H9 (cell line): ENCODE measurements at regions not wholly inside any gene's neighbourhood (a gene's known extent, or its start where the extent isn't known, plus 50 kb on each side); places are given as distances from the start of the nearest gene placed in this dataset.

Source experiments
- DNase-seq: peaks from one replicate; pipeline ENCODE4 v3.0.0-alpha.2; 2017
- H2AFZ ChIP-seq: one replicate; pipeline ENCODE4 v1.6.1; 2013; ENCODE audit warnings: mild to moderate bottlenecking, low read length, control low read depth, moderate library complexity
- H2AK5ac ChIP-seq: 2 replicates; pipeline ENCODE4 v1.6.1; 2013; ENCODE audit warnings: low read length, control low read depth, mixed read lengths; ENCODE audit not compliant: insufficient read length
- H2BK120ac ChIP-seq: one replicate; pipeline ENCODE4 v1.6.1; 2013; ENCODE audit warnings: low read depth, mild to moderate bottlenecking, low read length, control low read depth, inconsistent platforms; ENCODE audit not compliant: poor library complexity, severe bottlenecking
- H2BK12ac ChIP-seq: 2 replicates; pipeline ENCODE4 v1.6.1; 2013; ENCODE audit warnings: low read length, control low read depth, mixed read lengths, low read depth; ENCODE audit not compliant: insufficient read length
- H2BK15ac ChIP-seq: 2 replicates; pipeline ENCODE4 v1.6.1; 2013; ENCODE audit warnings: low read depth, low read length, control low read depth
- H2BK20ac ChIP-seq: one replicate; pipeline ENCODE4 v1.6.1; 2013; ENCODE audit warnings: low read depth, mild to moderate bottlenecking, low read length, control low read depth, inconsistent platforms; ENCODE audit not compliant: poor library complexity, severe bottlenecking
- H2BK5ac ChIP-seq: 2 replicates; pipeline ENCODE4 v1.6.1; 2013; ENCODE audit warnings: low read length, control low read depth, mixed read lengths; ENCODE audit not compliant: insufficient read length
- H3K14ac ChIP-seq: 2 replicates; pipeline ENCODE4 v1.6.1; 2013; ENCODE audit warnings: low read length, control low read depth; ENCODE audit not compliant: insufficient read depth
- H3K18ac ChIP-seq: 2 replicates; pipeline ENCODE4 v1.6.1; 2013; ENCODE audit warnings: low read depth, mild to moderate bottlenecking, mixed read lengths, low read length, control low read depth; ENCODE audit not compliant: insufficient read length
- H3K23ac ChIP-seq: 2 replicates; pipeline ENCODE4 v1.6.1; 2013; ENCODE audit warnings: low read length, control low read depth, mixed read lengths, low read depth; ENCODE audit not compliant: insufficient read length
- H3K23me2 ChIP-seq: 2 replicates; pipeline ENCODE4 v1.6.1; 2013; ENCODE audit warnings: low read depth, mild to moderate bottlenecking, mixed read lengths, low read length, control low read depth; ENCODE audit not compliant: insufficient read length, poor library complexity, severe bottlenecking
- H3K27ac ChIP-seq: 2 replicates; pipeline ENCODE4 v1.5.1; 2013; ENCODE audit warnings: low read length, control low read depth, mixed read lengths, low read depth; ENCODE audit not compliant: insufficient read length
- H3K27me3 ChIP-seq: 2 replicates; pipeline ENCODE4 v1.6.1; 2013; ENCODE audit warnings: low read length, control low read depth, inconsistent platforms; ENCODE audit not compliant: insufficient read depth
- H3K4ac ChIP-seq: 2 replicates; pipeline ENCODE4 v1.6.1; 2013; ENCODE audit warnings: low read depth, mild to moderate bottlenecking, control low read depth, inconsistent platforms, low read length, moderate library complexity
- H3K4me1 ChIP-seq: 2 replicates; pipeline ENCODE4 v1.6.1; 2013; ENCODE audit warnings: low read length, control low read depth, inconsistent platforms; ENCODE audit not compliant: insufficient read depth
- H3K4me2 ChIP-seq: 2 replicates; pipeline ENCODE4 v1.6.1; 2013; ENCODE audit warnings: low read length, control low read depth, mixed read lengths; ENCODE audit not compliant: insufficient read length, insufficient read depth
- H3K56ac ChIP-seq: 2 replicates; pipeline ENCODE4 v1.6.1; 2013; ENCODE audit warnings: low read depth, mild to moderate bottlenecking, mixed read lengths, low read length, control low read depth; ENCODE audit not compliant: insufficient read length
- H3K79me1 ChIP-seq: 2 replicates; pipeline ENCODE4 v1.6.1; 2013; ENCODE audit warnings: low read depth, mild to moderate bottlenecking, moderate library complexity, low read length, control low read depth, inconsistent platforms; ENCODE audit not compliant: insufficient read depth, poor library complexity, severe bottlenecking
- H3K79me2 ChIP-seq: 2 replicates; pipeline ENCODE4 v1.6.1; 2013; ENCODE audit warnings: low read length, control low read depth, inconsistent platforms; ENCODE audit not compliant: insufficient read depth
- H3K9ac ChIP-seq: 2 replicates; pipeline ENCODE4 v1.6.1; 2013; ENCODE audit warnings: low read length, control low read depth, mixed read lengths; ENCODE audit not compliant: insufficient read length; ENCODE audit errors: extremely low read depth
- H3K9me3 ChIP-seq: one replicate; pipeline ENCODE4 v1.6.1; 2013; ENCODE audit warnings: low read depth, low read length, inconsistent platforms; ENCODE audit not compliant: control insufficient read depth
- H3T11ph ChIP-seq: one replicate; pipeline ENCODE4 v1.6.1; 2013; ENCODE audit warnings: mild to moderate bottlenecking, low read length, control low read depth, inconsistent platforms
- H4K20me1 ChIP-seq: one replicate; pipeline ENCODE4 v1.6.1; 2013; ENCODE audit not compliant: control insufficient read depth, insufficient read length, insufficient read depth
- H4K5ac ChIP-seq: 2 replicates; pipeline ENCODE4 v1.6.1; 2013; ENCODE audit warnings: low read depth, mild to moderate bottlenecking, mixed read lengths, low read length, control low read depth; ENCODE audit not compliant: insufficient read length
- H4K8ac ChIP-seq: replicated peaks from 2 replicates; pipeline ENCODE4 v1.6.1; 2013; ENCODE audit warnings: low read length, control low read depth, mixed read lengths, low read depth; ENCODE audit not compliant: insufficient read length
- H4K91ac ChIP-seq: 2 replicates; pipeline ENCODE4 v1.6.1; 2013; ENCODE audit warnings: low read depth, mild to moderate bottlenecking, moderate library complexity, mixed read lengths, low read length, control low read depth; ENCODE audit not compliant: insufficient read length
- H3K27ac Mint-ChIP-seq, 3 experiments: 2 replicates in 2 of 3; 3 replicates in 1 of 3; pipeline ENCODE4 v1.8.0; 2020 to 2021; ENCODE audit warnings: mixed read lengths in 3 of 3, mild to moderate bottlenecking in 1 of 3, moderate library complexity in 1 of 3
- H3K27me3 Mint-ChIP-seq: 2 replicates; pipeline ENCODE4 v1.8.0; 2021; ENCODE audit warnings: low read depth, mild to moderate bottlenecking, moderate library complexity, mixed read lengths
- H3K36me3 Mint-ChIP-seq, 3 experiments: 2 replicates in 2 of 3; 3 replicates in 1 of 3; pipeline ENCODE4 v1.8.0; 2020 to 2021; ENCODE audit warnings: low read depth in 3 of 3, mixed read lengths in 3 of 3; ENCODE audit not compliant: insufficient read depth in 1 of 3
- H3K4me1 Mint-ChIP-seq, 2 experiments: 2 replicates each; pipeline ENCODE4 v1.8.0; 2020; ENCODE audit warnings: mixed read lengths in 2 of 2
- H3K4me3 Mint-ChIP-seq, 2 experiments: 2 replicates in 1 of 2; 3 replicates in 1 of 2; pipeline ENCODE4 v1.8.0; 2020 to 2021; ENCODE audit warnings: mild to moderate bottlenecking in 2 of 2, mixed read lengths in 2 of 2, moderate library complexity in 1 of 2
- H3K9me3 Mint-ChIP-seq, 2 experiments: 2 replicates in 1 of 2; 3 replicates in 1 of 2; pipeline ENCODE4 v1.8.0; 2020; ENCODE audit warnings: mild to moderate bottlenecking in 2 of 2, mixed read lengths in 2 of 2, moderate library complexity in 1 of 2
- CTCF ChIP-seq: fragments of 200-600 bp; sonication (generic); conservative IDR thresholded peaks from 3 replicates; pipeline ENCODE4 v1.8.0; 2021; ENCODE audit warnings: antibody characterized with exemption, mild to moderate bottlenecking
- WGBS: extraction: QIAGEN DNeasy Blood & Tissue Kit; methylation state at CpG from one replicate; pipeline ENCODE4 v1.1.7; 2013; ENCODE audit warnings: missing lambda C conversion rate, low lambda C conversion rate, mixed read lengths; ENCODE audit not compliant: insufficient read length; ENCODE audit errors: extremely low coverage; 5-methylcytosine and 5-hydroxymethylcytosine counted together

- Mint-ChIP-seq H3K9me3 (peaks cover 7 to 11% of the 10 kb centered on the region in 2 experiments; a peak in 3 of 5 replicates), H3K4me1 (peaks cover 0 to 4% of the 10 kb centered on the region in 2 experiments; a peak in 2 of 4 replicates), H3K36me3 (0 out of 7 replicates have a peak, but pooled peaks cover 2 to 6% (median 3%) of the 10 kb centered on the region in 3 experiments), H3K27me3 (no peaks in the 10 kb centered on the region), H3K27ac (no peak overlapping the region; a peak in 1 of 7 replicates), H3K4me3 (no peak overlapping the region)
- Histone ChIP-seq H4K91ac (no peak overlapping the region), H3K9ac (no peak overlapping the region), H3K23me2 (no peaks in the 10 kb centered on the region), H3T11ph (no peak overlapping the region), H3K4me1 (no peaks in the 10 kb centered on the region), H4K5ac (no peak overlapping the region), H2BK12ac (no peak overlapping the region), H3K4me2 (no peak overlapping the region), H3K9me3 (no peaks in the 10 kb centered on the region), H3K14ac (no peak overlapping the region), H2BK20ac (no peak overlapping the region), H2AFZ (no peak overlapping the region), H2BK15ac (no peak overlapping the region), H2BK120ac (no peak overlapping the region), H2AK5ac (no peak overlapping the region), H3K79me2 (no peaks in the 10 kb centered on the region), H3K27me3 (no peaks in the 10 kb centered on the region), H4K20me1 (no peaks in the 10 kb centered on the region), H3K18ac (no peak overlapping the region), H3K79me1 (no peaks in the 10 kb centered on the region), H3K23ac (no peak overlapping the region), H4K8ac (no peak overlapping the region), H3K56ac (no peak overlapping the region), H3K4ac (no peak overlapping the region), H2BK5ac (no peak overlapping the region), H3K27ac (no peak overlapping the region)
- DNase-seq: no peak
- TF ChIP-seq CTCF: no peak
- no CpG with 5 or more reads among the region's 6 CpGs for WGBS
Measured at GRCh38 chr14:54207476-54208462, 189.0 kb upstream of the CDKN3 start.
